HG02763 (cell line): ENCODE measurements at regions not wholly inside any gene's neighbourhood (a gene's known extent, or its start where the extent isn't known, plus 50 kb on each side); places are given as distances from the start of the nearest gene placed in this dataset.

Experiments
- ATAC-seq: cut with Tn5 transposase; IDR thresholded peaks from one replicate; pipeline ENCODE4 v1.9.1; 2021; ENCODE audit warnings: mild to moderate bottlenecking, moderate library complexity; ENCODE audit not compliant: unreplicated experiment

GRCh38 chr4:18937080-18937479, 915.5 kb upstream of the LCORL start:
- no peak for ATAC-seq

- ATAC-seq = no peak
These were observed 914.2 kb upstream of the LCORL start for GRCh38 chr4:18935659-18936345.

GRCh38 chr4:18934197-18934596, 912.6 kb upstream of the LCORL start:
- no peak for ATAC-seq

- no peak for ATAC-seq
These were observed 911.3 kb upstream of the LCORL start for GRCh38 chr4:18932730-18933339.

- ATAC-seq = no peak
These were observed 910.3 kb upstream of the LCORL start for GRCh38 chr4:18931643-18932377.

- ATAC-seq = no peak
These were observed 908.9 kb upstream of the LCORL start for GRCh38 chr4:18930487-18930886.

- no peak for ATAC-seq
These were observed 902.1 kb upstream of the LCORL start for GRCh38 chr4:18923496-18924161.

- no peak for ATAC-seq
These were observed 896.1 kb upstream of the LCORL start for GRCh38 chr4:18917689-18918088.

- ATAC-seq = no peak
These were observed 892.6 kb upstream of the LCORL start for GRCh38 chr4:18914182-18914581.

- no peak for ATAC-seq
These were observed 873.4 kb upstream of the LCORL start for GRCh38 chr4:18894928-18895327.

GRCh38 chr4:18882468-18882867, 860.9 kb upstream of the LCORL start:
- ATAC-seq = no peak

- no peak for ATAC-seq
These were observed 860.0 kb upstream of the LCORL start for GRCh38 chr4:18881556-18881955.

GRCh38 chr4:18880871-18881270, 859.3 kb upstream of the LCORL start:
- no peak for ATAC-seq

- no peak for ATAC-seq
These were observed 857.0 kb upstream of the LCORL start for GRCh38 chr4:18878561-18878960.

- ATAC-seq = no peak
These were observed 847.6 kb upstream of the LCORL start for GRCh38 chr4:18869166-18869565.

- no peak for ATAC-seq
These were observed 839.4 kb upstream of the LCORL start for GRCh38 chr4:18860836-18861530.

GRCh38 chr4:18859468-18859867, 837.9 kb upstream of the LCORL start:
- no peak for ATAC-seq

GRCh38 chr4:18858229-18858922, 836.8 kb upstream of the LCORL start:
- no peak for ATAC-seq

- no peak for ATAC-seq
These were observed 829.3 kb upstream of the LCORL start for GRCh38 chr4:18850867-18851266.

GRCh38 chr4:18847249-18847890, 825.8 kb upstream of the LCORL start:
- ATAC-seq = no peak
